Duodenal mucosa (tissue), 2 donors: ENCODE measurements at regions not wholly inside any gene's neighbourhood (a gene's known extent, or its start where the extent isn't known, plus 50 kb on each side); places are given as distances from the start of the nearest gene placed in this dataset.

Experiments
- H3K27ac ChIP-seq: one replicate; pipeline ENCODE4 v1.7.0; 2013; ENCODE audit warnings: low read depth, low read length
- H3K27me3 ChIP-seq, 2 donors: one replicate each; pipeline ENCODE4 v1.7.0; 2013; ENCODE audit warnings: low read length in 2 of 2, control low read depth in 1 of 2; ENCODE audit not compliant: insufficient read depth in 2 of 2, control insufficient read depth in 1 of 2
- H3K36me3 ChIP-seq, 2 donors: one replicate each; pipeline ENCODE4 v1.7.0; 2013; ENCODE audit warnings: low read length in 2 of 2, control low read depth in 1 of 2; ENCODE audit not compliant: insufficient read depth in 2 of 2, control insufficient read depth in 1 of 2
- H3K4me1 ChIP-seq, 2 donors: one replicate each; pipeline ENCODE4 v1.7.0; 2013; ENCODE audit warnings: low read length in 2 of 2, control low read depth in 1 of 2; ENCODE audit not compliant: insufficient read depth in 2 of 2, control insufficient read depth in 1 of 2
- H3K4me3 ChIP-seq, 2 donors: one replicate each; pipeline ENCODE4 v1.7.0; 2013; ENCODE audit warnings: low read length in 2 of 2, low read depth in 1 of 2
- H3K9ac ChIP-seq, 2 donors: one replicate each; pipeline ENCODE4 v1.7.0; 2013; ENCODE audit warnings: low read length in 2 of 2, low read depth in 1 of 2
- H3K9me3 ChIP-seq, 2 donors: one replicate each; pipeline ENCODE4 v1.7.0; 2013; ENCODE audit warnings: low read length in 2 of 2, control low read depth in 1 of 2; ENCODE audit not compliant: control insufficient read depth in 1 of 2

DNA sequence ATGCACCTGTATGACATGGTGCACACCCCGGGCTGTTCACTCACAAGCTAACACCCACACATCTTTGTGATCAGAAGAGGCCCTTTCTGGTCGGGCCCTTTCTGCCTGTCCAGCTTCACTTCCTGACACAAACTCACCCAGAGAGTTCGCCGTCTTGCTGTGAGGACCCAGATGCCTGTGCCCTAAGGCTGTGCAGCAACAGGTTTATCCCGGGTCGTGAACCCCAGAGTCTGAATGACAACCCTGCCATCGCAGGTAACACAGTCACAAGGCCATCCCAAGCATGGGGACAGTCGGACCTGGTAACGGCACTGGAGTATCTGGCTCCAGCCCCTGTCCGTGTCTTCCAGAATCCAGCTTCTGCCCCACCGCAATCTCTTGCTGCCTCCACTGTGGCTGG is 235.1 kb downstream of the BUD13 start:
- H3K4me3 ChIP-seq, result no peak overlapping the region
- no peaks in the 10 kb centered on the region for H3K36me3 ChIP-seq
- H3K9me3 ChIP-seq, result no peaks in the 10 kb centered on the region
- H3K27ac ChIP-seq, result no peak overlapping the region
- peaks cover 2 to 4% of the 10 kb centered on the region in 2 donors for H3K27me3 ChIP-seq
- H3K4me1 ChIP-seq, result no peaks in the 10 kb centered on the region
- H3K9ac ChIP-seq, result no peak overlapping the region

- H3K4me1 ChIP-seq, result no peaks in the 10 kb centered on the region
- no peaks in the 10 kb centered on the region for H3K36me3 ChIP-seq
- no peak overlapping the region for H3K9ac ChIP-seq
- no peak overlapping the region for H3K27ac ChIP-seq
- no peaks in the 10 kb centered on the region for H3K9me3 ChIP-seq
- peaks cover 2 to 4% of the 10 kb centered on the region in 2 donors for H3K27me3 ChIP-seq
- H3K4me3 ChIP-seq, result no peak overlapping the region
Observed at GRCh38 chr11:116537121-116537520, 235.7 kb downstream of the BUD13 start.

- Histone ChIP-seq H3K27ac (no peak overlapping the region), H3K9ac (no peak overlapping the region), H3K27me3 (peaks cover 2 to 4% of the 10 kb centered on the region in 2 donors), H3K9me3 (no peaks in the 10 kb centered on the region), H3K36me3 (no peaks in the 10 kb centered on the region), H3K4me1 (no peaks in the 10 kb centered on the region), H3K4me3 (no peak overlapping the region)
Observed at GRCh38 chr11:116536416-116536815, 236.4 kb downstream of the BUD13 start.

- peaks cover 2 to 4% of the 10 kb centered on the region in 2 donors for H3K27me3 ChIP-seq
Observed at GRCh38 chr11:116535994-116536393, 236.8 kb downstream of the BUD13 start.

DNA sequence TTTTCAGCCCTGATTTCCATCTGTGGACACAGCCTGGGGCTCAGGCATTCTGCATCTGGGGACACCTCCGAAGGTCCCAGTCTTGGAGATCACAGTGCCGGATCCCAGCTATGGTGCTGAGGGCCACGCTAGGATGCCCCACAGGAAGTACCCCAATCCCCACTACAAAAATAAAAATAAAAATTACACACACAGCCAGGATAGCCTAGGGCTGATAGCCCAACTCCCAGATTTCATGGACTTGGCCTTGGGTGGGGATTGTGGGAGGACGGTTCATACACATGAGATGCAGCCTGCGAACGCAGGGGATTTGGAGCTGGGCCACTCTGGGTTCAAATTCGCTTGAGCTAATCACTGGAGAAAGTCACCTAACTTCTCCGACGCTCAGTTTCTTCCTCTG is 237.7 kb downstream of the BUD13 start:
- Histone ChIP-seq H3K4me1 (no peaks in the 10 kb centered on the region), H3K36me3 (no peaks in the 10 kb centered on the region), H3K9ac (no peak overlapping the region), H3K27ac (no peak overlapping the region), H3K9me3 (peaks cover 0 to 7% of the 10 kb centered on the region in 2 donors), H3K27me3 (peaks cover 4 to 6% of the 10 kb centered on the region in 2 donors), H3K4me3 (no peak overlapping the region)

More at GRCh38 chr11:116535994-116536393, 236.8 kb downstream of the BUD13 start:
- Histone ChIP-seq H3K9me3 (peaks cover 0 to 2% of the 10 kb centered on the region in 2 donors), H3K4me1 (no peaks in the 10 kb centered on the region), H3K9ac (no peak overlapping the region), H3K4me3 (no peak overlapping the region), H3K36me3 (no peaks in the 10 kb centered on the region), H3K27ac (no peak overlapping the region)

DNA sequence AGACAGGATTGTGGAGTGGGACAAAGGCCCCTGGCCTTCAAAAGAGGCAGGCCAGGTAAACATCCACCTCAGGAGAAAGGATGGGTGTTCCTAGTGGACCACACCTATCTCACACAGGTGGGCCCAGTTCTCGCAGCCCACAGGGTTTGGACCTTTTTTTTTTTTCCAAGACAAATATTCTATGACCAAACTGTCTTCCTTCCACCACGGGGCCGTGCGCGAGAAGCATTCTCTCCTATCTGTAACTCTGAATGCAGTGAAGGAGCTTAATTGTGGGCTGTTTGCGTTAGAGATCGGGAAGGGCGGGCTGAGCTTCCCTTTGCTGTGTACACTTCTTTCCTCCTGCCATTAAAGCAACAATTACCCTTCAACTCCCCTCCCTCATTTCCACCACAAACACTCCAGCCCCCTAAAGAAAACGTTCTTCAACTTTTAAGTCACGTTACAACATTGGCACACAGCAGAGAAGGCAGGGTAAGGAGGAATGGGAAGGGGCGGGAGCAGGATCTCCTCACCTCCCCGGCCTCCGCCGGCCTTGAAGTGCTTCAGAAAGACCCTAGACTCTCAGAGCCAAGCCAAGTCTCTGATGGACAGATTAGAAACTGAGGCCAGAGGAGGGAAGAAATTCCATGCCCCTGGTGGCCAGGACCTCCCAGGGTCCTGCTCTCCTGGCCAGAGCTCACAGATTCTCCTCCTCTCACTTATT is 238.4 kb downstream of the BUD13 start:
- Histone ChIP-seq H3K9ac (no peak overlapping the region), H3K9me3 (peaks cover 0 to 7% of the 10 kb centered on the region in 2 donors), H3K4me1 (no peaks in the 10 kb centered on the region), H3K27ac (no peak overlapping the region), H3K27me3 (peaks cover 4 to 6% of the 10 kb centered on the region in 2 donors), H3K4me3 (no peak overlapping the region), H3K36me3 (no peaks in the 10 kb centered on the region)

- no peak overlapping the region for H3K4me3 ChIP-seq
- no peaks in the 10 kb centered on the region for H3K36me3 ChIP-seq
- no peaks in the 10 kb centered on the region for H3K4me1 ChIP-seq
- H3K9me3 ChIP-seq, result peaks cover 0 to 7% of the 10 kb centered on the region in 2 donors
- no peak overlapping the region for H3K27ac ChIP-seq
- peaks cover 4 to 6% of the 10 kb centered on the region in 2 donors for H3K27me3 ChIP-seq
- no peak overlapping the region for H3K9ac ChIP-seq
Observed at GRCh38 chr11:116533186-116533825, 239.5 kb downstream of the BUD13 start.

DNA sequence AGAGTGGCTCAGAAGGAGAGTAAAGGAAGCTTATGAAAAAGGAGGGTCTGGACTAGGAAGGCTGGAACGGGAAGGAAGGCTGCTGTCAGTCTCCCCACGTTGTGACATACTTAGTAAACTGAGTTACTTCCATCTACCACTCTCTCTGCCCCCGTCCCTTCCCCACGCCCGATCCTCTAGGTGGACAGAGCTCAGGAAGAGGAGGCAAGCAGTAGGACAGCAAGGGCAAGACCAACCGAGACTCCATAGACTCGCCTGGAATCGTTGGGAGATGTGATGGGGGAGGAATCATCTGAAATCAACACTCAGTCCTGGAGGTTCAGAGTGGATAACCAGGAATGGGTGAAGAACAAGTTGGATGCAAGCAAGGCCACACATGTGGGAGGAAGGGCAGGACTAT is 240.7 kb downstream of the BUD13 start:
- no peak overlapping the region for H3K4me3 ChIP-seq
- peaks cover 0 to 7% of the 10 kb centered on the region in 2 donors for H3K9me3 ChIP-seq
- H3K27ac ChIP-seq, result no peak overlapping the region
- H3K36me3 ChIP-seq, result no peaks in the 10 kb centered on the region
- no peak overlapping the region for H3K9ac ChIP-seq
- no peaks in the 10 kb centered on the region for H3K4me1 ChIP-seq
- H3K27me3 ChIP-seq, result peaks cover 4 to 6% of the 10 kb centered on the region in 2 donors

GRCh38 chr11:116530705-116531104 is 242.1 kb downstream of the BUD13 start:
- no peak overlapping the region for H3K27ac ChIP-seq
- H3K4me1 ChIP-seq, result no peaks in the 10 kb centered on the region
- peaks cover 0 to 7% of the 10 kb centered on the region in 2 donors for H3K9me3 ChIP-seq
- H3K36me3 ChIP-seq, result no peaks in the 10 kb centered on the region
- no peak overlapping the region for H3K9ac ChIP-seq
- peaks cover 4 to 6% of the 10 kb centered on the region in 2 donors for H3K27me3 ChIP-seq
- H3K4me3 ChIP-seq, result no peak overlapping the region

GRCh38 chr11:116529271-116529670 is 243.5 kb downstream of the BUD13 start:
- Histone ChIP-seq H3K27ac (no peak overlapping the region), H3K4me3 (no peak overlapping the region), H3K27me3 (peaks cover 0 to 6% of the 10 kb centered on the region in 2 donors), H3K9me3 (peaks cover 0 to 7% of the 10 kb centered on the region in 2 donors), H3K9ac (no peak overlapping the region), H3K36me3 (no peaks in the 10 kb centered on the region), H3K4me1 (no peaks in the 10 kb centered on the region)
